T-helper 22 cell (primary cell): ENCODE measurements at regions not wholly inside any gene's neighbourhood (a gene's known extent, or its start where the extent isn't known, plus 50 kb on each side); places are given as distances from the start of the nearest gene placed in this dataset.

ENCODE experiments used
- DNase-seq: peaks from one replicate; pipeline ENCODE4 v3.0.0-alpha.2; 2020; ENCODE audit warnings: low read depth

DNA sequence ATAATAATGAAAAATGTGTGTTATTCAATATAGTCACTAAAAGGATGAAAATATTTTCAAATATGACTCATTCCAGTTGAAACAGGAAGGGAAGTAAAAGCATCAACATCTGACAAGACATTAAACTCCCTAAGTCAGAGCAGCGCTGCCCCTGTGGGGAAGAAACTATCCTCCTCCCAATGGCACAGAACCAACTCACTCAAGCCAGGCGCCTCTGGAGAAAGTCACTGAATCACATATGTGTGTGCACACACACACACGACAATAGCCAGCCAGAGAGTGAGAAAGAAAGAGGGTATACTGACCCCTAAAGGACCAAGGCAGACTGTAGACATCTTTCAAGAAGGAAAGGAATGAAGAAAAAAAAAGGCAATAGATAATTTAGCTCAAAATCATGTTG is 126.9 kb downstream of the SETD4 start:
- no peak for DNase-seq

DNA sequence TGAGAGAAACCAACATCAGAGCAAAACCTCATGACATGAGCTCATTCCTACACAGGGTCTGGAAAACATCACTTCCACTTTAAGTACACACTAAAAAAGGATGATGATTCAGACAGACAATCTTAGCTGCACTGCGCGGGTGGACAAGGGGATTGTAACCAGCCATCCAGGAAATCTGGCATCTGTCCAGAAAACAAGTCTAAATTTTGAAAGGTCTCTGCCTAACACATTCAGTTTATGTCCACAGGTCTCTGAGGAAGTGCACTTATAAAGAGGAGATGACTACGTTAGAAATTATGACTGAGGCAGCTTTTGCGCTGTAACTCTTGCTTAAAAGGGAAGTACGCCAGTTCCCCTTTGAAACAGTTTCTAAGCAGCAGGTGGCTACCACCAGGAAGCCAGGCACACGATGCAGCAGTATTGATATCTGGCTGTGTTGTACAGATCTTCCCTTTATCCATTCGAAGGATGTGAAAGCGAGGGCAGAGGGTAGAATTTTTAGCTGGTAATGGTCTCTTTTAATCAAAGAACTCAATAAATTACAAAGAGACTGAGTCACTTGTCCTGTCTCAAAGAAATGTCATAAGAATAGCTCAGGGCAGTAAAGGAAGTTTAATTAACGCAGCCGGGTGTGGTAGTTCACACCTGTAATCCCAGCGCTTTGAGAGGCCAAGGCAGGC is 128.0 kb downstream of the SETD4 start:
- DNase-seq = no peak

DNA sequence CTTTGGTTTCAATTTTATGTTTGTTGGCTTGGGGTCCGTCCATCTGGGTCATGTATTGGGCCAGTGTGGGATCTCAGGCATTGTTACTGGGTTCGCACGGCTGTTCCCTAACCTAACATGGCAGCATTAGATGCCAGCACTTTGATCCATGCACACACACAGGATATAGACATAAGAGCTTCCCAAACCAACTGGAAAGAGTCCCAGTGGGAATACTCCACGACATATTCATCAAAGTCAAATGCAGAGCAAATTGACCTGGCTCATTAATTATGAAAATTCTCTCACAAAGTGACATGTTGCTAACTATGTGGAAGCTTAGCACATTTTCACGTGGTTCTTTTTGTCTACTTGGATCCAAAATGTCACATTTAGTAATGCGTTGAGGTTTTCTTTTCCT is 130.4 kb downstream of the SETD4 start:
- no peak for DNase-seq

DNA sequence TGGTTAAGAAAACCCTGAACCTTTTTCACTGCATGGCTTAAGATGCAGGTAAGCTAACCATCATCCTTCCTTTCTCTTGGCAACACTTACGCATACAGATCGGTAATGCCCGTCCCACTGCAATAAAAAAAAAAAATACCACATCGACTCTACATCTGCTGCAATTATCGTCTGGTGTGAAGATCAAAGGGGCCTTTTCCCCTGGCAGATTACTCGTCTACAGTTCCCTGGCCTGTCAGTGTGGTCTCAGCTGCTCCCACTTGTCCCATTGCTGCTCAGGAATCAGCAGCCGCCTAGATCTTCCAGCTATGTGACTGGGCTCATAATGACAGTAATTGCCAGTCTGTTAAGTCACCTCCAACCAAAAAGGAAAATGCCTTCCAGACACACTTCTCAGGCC is 133.1 kb downstream of the SETD4 start:
- no peak for DNase-seq

DNA sequence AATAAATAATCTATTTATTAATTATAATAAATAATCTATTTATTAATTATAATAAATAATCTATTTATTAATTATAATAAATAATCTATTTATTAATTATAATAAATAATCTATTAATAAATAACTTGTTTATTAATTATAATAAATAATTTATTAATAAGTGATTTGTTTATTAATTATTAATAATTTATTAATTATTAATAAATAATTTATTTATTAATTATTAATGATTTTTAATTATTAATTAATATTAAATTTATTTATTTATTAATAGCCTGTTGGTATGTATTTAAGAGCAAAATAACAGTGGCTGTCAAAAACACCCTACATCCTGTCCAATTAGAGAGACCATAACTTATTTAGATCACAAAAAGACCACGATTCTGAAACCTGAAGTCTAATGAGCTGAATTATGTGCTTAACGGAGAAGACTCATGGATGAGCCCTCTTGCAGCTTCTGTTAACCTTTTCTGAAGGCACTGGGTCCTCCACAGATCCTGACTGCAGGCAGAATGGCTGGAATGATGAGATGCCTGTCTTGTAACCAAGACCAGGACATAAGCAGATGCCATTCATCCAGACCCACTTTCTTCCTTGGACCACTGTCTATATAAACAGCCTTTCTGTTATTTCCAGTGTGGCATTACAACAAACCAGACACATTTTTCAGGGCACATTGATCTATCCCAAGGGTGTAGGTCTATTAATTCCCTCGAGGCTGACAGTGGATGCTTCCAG is 134.2 kb downstream of the SETD4 start:
- DNase-seq = no peak

DNA sequence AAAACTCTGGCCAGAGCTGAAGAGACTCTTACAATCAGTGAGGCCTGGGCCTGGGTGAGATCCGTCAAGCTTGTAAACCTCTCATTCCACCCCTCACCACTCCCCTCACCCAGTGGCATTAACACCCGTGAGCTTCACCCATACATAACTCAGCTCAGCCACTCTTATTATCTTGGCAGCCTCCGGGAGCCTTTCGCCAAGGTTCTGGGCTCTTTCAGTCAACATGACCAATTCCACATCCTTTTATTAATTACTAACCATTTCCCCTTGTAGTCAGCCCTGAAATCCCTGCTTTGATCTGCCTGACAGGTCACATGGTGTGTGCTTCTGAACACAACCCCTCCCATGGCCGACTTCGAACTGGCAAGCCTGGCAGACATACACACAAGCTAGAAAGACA is 134.8 kb downstream of the SETD4 start:
- no peak for DNase-seq

DNA sequence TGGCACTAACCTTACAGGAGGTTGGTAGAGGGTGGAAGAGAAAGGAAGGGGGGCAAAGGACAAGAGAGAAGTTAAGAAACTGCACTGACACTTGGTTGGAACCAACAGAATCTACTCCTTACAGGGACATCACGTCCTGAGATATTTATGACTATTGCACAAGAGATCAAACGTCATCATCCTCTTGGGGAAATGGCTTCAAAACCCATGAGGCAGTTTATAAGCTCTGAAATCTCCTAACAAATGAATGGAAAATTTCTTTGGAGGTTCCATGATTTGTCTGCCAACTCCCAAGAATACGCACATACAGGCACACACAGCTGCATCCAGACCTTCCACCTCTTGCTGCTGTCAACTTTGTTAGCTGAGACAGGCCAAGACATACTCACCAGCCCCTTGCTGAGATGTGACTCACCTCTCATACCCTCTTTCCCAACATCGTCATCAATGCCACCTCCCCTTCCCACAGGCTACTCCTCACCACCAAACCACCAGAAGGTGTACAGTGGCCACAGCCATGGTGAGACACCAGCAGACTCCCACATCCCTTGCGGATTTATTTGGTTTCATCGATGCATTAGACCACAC is 135.5 kb downstream of the SETD4 start:
- no peak for DNase-seq

DNA sequence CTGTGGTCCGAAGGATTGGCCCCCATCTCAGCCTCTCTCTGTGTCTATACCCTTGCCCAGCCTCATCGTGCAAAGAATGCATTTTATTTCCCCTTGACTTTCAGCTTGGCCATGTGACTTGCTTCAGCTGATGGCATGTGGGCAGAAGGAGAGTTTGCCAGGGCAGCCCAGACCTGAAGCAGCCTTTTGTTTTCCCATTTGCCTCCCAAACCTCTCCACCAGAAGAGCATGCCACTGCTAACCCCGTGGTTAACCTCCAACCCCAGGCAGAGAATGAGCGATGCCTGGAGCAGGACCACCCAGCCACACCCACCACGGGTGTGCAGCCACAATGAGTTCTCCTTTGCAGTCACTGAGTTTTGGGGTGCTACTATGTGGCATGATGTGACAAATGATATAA is 136.4 kb downstream of the SETD4 start:
- no peak for DNase-seq

DNA sequence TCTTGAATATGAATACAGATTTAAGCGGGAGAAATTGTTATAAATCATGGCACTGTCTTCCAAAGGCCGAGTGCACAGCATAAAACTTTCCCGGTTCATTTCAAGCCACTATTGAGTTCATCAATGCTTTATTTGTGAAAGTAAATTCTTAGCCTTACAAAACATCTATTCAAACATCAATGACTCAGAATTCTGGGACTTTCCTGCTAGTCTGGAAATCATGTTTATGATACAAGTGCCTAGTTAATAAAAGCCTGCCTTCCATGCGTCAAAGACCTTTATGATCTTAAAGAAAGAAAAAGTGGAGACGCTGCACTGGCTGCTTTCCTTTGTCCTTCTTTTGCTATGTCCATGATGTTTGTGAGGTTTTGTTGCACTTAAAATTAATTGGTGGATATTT is 137.7 kb downstream of the SETD4 start:
- no peak for DNase-seq

DNA sequence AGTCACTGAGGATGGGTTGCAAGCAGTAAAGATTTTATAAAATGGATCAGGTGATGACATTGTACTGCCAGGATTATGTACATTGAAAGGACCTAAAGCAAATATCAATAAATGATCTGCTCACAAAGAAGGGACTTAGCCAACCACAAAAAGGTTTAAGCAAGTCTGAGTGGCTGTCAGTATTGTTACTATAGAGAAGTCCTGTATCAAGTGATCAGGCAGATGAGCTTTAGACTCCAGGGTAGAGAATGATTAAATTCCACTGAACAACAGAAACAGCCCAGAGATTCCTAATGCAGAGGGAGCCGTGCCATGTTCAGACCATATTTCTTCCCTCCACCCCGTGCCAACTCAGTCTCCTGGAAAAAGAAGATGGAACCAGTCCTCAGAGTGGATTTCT is 138.9 kb downstream of the SETD4 start:
- no peak for DNase-seq

DNA sequence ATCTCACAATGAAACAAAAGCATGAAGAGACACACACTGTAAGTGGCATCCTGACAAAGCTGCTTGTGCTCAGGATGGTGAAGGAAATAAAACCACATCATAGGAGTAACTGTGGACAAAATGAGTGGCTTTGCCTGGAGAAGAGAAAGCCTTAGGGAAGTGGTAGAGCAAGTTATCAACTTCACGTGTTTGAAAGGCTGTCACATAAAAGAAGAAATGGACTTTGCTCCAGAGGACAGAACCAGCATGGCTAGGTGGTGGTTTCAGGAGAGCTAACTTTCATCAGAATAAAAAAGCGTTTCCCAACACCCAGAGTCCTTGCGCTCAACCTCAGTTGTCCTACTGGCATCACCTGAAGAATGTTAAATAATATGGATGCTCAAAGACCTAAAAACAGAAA is 139.9 kb downstream of the SETD4 start:
- DNase-seq = no peak

DNA sequence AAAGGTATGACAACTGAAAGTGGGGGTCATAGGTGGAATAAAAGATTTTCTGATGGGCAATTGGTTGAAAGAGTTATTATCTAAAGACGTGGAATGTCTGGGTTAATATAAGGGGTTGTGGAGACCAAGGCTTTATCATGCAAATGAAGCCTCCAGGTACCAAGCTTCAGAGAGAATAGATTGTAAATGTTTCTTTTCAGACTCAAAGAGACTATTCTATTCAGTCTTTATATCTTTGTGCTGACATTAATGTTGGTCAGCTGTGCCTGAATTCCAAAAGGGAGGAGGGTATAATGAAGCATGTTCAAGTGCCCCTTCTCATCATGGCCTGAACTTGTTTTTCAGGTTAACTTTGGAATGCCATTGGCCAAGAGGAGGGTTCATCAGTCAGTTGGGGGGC is 145.3 kb downstream of the SETD4 start:
- no peak for DNase-seq

DNA sequence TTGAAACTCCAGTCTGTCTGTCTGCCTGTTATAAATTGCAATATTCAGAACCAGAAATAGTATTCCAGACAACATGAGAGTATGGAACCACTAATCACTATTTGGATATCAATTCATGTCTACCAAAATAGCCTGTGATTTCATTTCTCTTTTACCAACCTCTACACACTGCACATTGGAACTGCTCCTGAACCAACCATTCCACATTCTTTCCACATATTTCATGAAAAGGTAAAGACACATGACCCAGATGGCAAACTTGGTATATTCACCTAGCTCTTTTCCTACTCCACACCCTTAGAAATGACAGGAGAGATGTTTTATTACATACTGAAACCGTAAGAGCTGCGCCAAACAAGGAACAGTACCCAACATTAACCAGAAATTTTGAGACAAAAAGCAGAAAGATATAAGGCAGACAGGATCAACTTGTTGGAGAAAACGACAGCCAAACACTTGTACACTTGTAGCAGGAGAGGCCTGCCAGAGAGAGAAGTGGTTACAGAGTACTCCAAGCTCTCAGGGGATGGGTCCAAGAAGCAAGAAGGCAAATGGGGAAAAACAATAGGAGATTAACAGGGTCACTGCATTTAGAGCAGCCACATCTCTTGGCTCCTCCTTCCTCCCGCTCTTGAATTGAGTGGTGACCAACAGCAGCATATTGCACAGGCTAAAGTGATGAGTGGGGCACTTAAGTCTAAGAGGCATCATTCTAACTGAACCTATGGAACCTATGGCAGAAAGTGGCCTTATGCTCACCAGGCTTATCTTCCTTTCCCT is 148.7 kb downstream of the SETD4 start:
- DNase-seq = no peak

DNA sequence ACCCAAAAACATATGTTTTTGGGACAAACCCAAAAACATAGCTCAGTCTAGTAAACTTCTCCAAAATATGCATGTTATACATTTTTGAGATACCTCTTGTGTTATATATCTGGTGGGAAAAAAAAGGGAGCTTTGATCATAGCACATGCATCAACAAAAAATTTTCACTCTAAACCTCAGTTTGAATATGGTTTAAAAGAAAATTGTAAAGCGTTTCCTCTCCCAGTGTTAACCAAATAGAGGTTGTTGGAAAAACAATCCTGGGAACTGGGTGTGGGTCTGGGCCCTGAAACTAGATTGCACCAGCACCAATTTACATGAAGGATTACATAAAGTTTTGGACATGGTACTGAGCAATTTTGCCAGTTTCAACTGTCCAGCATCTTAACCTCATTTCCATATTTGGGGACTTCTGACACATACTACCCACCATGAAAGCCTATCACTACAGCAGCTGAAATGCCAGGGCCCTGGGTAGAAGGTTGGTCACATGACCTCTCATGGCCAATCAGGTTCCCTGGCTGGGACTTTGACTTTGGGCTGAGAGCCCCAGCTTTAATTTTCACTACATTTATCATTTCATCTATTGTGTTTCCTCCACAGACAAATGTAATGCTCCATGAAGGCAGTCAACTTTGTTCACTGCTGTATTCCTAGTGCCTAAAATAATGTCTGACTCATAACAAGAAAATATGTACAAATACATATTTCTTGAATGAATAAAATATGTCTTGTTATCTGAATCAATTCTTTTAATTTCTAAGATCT is 150.7 kb downstream of the SETD4 start:
- no peak for DNase-seq

DNA sequence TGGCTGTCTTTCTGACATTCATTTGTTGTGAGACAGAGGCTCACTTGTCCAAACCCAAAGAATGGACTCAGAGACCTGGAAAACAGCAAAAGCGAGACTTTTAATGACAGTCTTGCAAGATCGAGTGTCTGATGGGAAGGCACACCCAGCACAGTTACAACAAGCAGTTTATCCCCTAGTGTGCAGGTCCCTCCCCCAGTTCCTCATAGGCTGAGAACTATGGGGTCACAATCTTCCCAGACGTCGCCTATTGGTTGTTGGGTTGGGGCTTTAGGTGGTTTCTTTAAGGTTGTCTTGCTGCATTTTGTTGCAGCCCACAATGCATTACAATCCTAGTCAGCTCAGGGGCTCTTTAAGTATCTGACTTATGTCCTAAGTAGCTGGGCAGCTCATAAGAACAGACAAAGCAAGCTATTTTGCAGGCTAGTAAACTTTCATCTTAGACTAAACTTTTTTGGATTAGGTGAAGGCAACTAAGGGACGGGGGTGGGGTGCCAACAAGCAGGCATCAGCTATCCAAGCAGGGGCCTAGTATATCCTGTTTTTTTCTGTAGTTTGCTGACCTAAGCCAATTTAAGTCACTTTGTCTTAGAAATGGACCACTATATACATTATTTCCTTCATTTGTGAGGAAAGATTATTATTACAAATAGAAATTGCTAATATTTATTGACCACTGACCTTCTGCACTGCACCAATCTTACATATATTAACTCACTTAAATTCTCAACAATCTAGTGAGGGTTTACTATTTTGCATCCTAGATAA is 151.8 kb downstream of the SETD4 start:
- no peak for DNase-seq

DNA sequence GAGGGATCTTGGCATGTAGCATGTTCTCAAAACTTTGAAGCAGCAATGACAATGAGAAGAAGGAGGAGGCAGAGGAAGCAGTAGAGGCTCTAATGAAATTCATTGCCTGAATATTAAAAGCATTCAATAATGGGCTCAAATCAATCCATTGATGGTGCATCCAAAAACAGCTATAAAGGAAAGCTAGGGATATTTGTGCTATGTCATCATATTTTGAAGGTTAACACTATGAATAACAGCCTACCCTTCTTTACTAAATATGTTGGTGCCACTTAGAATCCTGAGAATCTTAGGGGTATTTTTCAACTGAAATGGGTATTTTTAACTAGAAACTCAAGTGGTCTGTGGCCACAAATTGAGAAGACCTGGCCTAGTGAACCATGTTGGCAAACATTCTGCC is 153.7 kb downstream of the SETD4 start:
- no peak for DNase-seq

DNA sequence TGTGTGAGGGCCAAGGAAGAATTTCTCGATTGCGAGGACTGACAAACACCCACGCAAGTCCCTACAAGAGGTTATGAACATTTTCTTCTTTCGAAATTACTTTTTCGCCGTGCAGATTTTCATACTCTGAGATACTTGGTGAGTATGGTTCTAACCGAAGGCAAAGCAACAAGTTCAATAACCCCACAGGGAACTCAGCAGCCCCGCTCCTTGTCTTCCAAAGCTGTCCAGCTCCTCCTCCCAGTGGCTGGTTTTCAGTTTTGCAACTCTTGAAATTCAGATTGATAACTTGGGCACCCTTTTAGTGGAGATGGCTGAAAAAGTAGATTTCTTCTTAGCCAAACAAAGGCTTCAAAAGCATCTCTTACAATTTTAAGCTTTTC is 154.4 kb downstream of the SETD4 start:
- DNase-seq = no peak

DNA sequence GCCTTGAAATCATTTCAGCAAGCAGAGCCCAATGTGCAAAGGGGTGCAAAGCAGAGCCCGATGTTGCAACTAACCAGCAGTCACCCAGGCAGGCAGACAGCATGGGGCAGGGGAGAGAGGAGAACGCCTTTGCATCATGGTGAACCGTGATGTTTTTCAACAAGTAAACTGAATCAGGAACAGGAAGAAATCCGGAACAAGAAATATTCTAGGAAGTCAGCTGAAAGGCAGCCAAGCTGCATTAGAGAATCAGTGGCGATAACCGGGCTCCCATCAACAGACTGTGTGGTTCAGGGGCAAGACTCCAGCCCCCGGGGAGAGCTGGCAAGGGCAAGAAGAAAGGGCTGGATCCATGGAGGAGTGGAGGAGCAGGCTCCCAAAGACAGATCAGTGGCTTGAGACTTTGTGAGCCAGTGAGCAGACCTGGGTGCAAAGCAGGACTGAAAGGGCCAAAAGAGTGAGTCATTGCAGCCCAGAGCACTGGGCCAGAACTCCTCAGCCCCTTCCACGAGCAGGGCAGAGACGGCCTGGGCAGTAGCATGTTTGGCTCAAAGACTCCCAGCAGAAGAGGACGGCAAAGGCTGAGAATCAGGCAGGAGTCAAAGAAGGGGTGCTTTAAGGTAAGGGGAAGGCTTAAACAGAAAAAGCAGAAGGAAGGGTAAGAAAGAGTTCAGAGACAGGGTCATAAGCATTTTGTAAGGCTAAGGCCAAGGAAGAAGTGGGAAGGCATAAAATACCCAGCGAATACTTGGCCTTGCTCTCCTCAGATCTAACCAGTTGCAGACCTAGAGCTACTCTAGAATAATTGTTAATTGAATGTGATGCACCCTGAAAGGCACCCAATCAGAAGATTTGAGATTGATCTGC is 155.0 kb downstream of the SETD4 start:
- DNase-seq = no peak

DNA sequence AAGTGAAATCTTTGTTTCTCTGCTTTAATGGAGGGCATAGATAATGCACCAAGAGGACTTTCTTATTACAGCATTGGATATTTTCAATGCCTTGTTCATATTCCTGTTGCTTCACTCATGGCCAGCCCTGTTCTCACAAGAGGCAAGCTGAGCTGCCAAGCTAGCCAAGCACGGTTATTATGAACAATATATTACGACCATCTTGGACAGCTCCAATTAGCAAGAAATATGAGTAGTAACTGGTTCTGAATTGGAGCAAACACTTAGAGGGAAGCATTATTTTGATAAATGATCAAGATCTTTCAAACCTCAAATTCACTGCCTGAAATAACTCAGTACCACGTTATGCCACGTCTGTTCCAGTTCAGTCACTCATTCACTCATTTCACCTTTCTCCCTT is 159.8 kb downstream of the SETD4 start:
- no peak for DNase-seq

DNA sequence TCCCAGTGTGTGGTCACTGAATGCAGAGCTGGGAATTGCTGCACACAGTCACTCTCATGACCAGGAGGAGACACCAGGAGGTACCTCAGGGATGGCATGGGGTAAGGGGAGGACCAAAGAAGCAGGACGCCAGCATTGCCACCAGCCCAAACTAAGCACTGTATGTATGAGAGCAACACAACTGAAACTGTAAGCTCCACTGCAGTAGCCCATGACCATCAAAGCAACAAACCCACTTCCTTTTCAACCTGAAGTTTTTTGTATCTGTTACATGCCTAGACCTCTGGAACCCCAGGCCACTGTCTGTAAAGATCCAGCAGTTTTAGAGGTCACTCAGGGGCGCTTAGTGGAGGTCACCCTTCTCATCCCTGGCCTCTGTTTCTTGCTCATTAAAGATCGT is 164.3 kb downstream of the SETD4 start:
- DNase-seq = no peak
